Astrocyte of the cerebellum (primary cell): ENCODE measurements at regions not wholly inside any gene's neighbourhood (a gene's known extent, or its start where the extent isn't known, plus 50 kb on each side); places are given as distances from the start of the nearest gene placed in this dataset.
A peak's percentile ranks its signal among the peaks of the same experiment; 100 is the strongest.
"Not testable (repeated sequence)": the region's sequence is repeated elsewhere in the genome, so short reads cannot be mapped to it uniquely, and the experiment has no call there.

Experiments used
- DNase-seq: peaks from one replicate; pipeline ENCODE4 v3.0.0-alpha.2; 2011; ENCODE audit warnings: low read depth
- H3K4me3 ChIP-seq: 2 replicates; pipeline ENCODE4 v1.5.1; 2011; ENCODE audit warnings: mild to moderate bottlenecking, low read depth, low read length, moderate library complexity
- in situ Hi-C: cut with HindIII; loops from 2 replicates; pipeline ENCODE4 v1.10.0; 2017; ENCODE audit warnings: low sequenced_read_pairs
- TF ChIP-seq, protein P1 (sequence below): IDR thresholded peaks from 2 replicates; pipeline ENCODE4 v1.5.1; 2012; ENCODE audit warnings: low read length, low read depth, moderate library complexity, mild to moderate bottlenecking; ENCODE audit errors: missing control alignments

DNA sequence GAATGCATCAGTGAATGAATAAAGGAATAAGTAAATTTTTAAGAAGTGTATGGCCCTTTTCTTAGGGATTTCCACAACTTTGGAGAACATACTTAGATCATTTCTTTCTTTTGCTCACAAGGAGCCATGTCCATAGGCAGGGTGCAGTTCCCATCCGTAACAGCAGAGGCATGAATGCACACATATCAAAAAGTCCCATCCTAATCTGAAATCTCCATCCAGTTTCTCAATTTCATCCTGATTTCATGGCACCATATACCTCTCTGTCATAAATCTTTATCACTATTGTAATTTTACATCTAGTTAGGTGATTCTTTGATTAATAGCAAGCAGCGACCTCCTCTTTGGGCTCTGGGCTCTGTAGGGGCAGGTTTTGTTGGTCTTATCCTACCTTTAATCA, 359.2 kb downstream of the RRAGC start:
- DNase-seq, result no peak
- TF ChIP-seq, protein P1, sequence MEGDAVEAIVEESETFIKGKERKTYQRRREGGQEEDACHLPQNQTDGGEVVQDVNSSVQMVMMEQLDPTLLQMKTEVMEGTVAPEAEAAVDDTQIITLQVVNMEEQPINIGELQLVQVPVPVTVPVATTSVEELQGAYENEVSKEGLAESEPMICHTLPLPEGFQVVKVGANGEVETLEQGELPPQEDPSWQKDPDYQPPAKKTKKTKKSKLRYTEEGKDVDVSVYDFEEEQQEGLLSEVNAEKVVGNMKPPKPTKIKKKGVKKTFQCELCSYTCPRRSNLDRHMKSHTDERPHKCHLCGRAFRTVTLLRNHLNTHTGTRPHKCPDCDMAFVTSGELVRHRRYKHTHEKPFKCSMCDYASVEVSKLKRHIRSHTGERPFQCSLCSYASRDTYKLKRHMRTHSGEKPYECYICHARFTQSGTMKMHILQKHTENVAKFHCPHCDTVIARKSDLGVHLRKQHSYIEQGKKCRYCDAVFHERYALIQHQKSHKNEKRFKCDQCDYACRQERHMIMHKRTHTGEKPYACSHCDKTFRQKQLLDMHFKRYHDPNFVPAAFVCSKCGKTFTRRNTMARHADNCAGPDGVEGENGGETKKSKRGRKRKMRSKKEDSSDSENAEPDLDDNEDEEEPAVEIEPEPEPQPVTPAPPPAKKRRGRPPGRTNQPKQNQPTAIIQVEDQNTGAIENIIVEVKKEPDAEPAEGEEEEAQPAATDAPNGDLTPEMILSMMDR, result peak; percentile 65
- in situ Hi-C loops, result no loop called here
- H3K4me3 ChIP-seq, result no peak overlapping the region

DNA sequence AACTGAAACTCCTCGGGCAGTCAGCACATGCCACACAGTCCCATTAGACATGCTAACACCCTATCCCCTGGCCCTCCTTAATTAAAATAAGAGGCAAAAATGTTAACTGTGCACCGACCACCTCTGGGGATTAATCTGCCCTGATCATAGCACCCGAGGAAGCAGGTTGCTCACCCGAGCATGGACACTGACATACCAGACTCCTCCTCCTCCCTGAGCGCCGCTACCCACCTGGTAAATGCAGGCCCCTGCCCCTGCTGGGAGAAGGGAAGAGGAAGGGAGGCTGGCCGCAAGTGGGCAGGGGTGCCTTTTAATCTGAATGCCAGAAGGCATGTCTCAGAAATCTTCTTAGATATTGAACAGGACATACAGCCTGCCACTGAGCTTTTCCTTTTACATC, 360.9 kb downstream of the RRAGC start:
- DNase-seq, result no peak
- in situ Hi-C loops, result no loop called here
- H3K4me3 ChIP-seq, result no peak overlapping the region
- TF ChIP-seq, protein P1, result no peak

DNA sequence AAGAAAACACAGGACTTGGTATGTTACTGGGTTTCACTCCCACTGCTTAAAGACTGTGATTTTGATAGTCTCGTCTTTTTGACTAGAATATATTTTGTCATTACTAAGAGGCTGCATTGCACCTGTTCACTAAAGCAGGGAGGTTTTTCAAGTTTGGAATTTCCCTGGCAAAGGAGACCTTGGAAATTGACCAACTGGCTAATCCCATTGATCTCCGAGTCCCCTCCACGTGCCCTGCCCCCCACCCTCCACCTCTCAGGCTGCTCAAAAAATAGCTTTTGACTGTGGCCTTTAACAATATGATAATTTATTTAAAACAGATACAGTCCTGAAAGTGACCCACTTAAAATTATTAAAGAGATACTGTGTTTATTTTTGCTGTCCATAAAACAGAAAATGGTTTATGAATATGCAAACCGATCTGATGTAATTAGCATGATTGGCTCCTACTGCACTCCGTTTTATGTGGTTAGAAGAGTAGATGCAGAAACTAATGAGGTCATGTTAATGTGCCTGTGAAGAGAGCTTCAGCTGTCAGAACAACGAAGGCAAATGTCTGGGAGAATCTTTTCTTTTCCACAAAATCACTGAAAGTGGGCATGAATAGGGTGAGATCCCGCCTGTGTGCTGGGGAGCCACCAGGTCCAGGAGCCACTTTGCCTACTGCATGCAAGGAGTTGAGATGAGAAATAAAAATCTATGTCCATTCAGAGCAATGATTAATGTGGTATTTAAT, 361.5 kb downstream of the RRAGC start:
- no peak for DNase-seq
- in situ Hi-C loops, result no loop called here
- no peak overlapping the region for H3K4me3 ChIP-seq
- TF ChIP-seq, protein P1, result no peak

DNA sequence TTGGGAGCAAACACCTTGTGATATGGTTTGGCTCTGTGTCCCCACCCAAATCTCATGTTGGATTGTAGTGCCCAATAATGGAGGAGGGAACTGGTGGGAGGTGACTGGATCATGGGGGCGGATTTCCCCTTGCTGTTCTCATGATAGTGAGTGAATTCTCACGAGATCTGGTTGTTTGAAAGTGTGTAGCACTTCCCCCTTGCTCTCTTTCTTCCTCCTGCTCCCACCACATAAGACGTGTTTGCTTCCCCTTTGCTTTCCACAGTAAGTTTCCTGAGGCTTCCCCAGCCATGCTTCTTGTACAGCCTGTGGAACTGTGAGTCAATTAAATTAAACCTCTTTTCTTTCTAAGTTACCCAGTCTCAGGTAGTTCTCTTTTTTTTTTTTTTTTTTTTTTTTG, 366.3 kb downstream of the RRAGC start:
- DNase-seq, H3K4me3 ChIP-seq: not testable (repeated sequence)
- in situ Hi-C loops, result loop anchor here (5.0 kb wide), 1 partner anchor 101 kb away; no protein-coding TSS in a partner anchor

DNA sequence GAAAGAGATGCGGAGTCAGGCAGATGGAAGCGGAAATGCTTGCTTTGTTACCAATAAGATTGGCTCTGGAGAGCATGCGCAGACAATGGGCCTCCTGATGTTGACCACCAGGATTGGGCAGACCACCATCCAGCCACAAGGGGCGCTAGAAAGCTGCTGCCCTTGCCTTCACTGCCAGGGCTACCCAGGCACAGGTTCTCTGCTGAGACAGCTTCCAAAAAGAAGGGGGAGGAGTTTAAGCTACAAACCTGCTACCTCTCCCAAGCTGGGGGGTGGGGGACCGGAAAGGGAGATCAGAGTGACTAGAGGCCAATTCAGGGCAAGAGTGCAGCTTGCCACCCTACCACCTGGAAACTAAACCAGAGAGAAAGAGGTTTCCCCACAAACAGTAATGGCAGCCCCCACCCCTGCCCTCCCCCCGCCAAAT, 369.7 kb downstream of the RRAGC start:
- no peak overlapping the region for H3K4me3 ChIP-seq
- in situ Hi-C loops, result loop anchor here (5.0 kb wide), 1 partner anchor 98 kb away; no protein-coding TSS in a partner anchor
- no peak for DNase-seq
- TF ChIP-seq, protein P1, result peak; percentile 49

DNA sequence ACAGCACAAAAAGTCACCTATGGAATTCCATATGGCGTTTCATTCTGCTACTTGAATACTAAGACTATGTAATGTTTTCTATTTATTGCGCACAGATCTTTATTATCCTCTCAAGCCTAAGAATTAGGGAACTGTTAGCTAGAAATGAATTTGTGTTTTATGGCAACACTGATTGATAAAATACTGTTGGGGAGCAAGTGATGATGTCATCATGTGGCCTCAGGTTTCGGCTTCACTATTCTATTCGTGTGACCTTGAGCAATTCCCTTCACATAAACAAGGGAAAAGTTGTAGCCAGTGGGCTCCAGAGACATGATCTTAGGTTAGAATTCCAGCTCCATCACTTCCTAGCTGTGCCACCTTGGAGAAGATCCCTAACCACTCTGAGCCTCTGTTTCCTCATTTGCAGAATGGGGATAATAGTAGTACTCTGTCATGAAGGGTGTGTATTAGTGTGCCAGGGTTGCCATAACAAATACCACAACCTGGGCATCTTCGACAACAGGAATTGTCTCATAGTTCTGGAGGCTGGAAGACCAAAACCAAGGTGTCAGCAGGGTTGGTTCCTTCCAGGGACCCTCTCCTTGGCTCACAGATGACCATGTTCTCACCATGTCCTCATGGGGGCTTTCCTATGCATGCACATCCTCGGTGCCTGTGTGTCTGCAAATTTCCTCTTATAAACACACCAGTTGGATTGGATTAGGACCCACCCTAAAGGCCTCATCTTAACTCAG, 371.2 kb downstream of the RRAGC start:
- no peak overlapping the region for H3K4me3 ChIP-seq
- TF ChIP-seq, protein P1, result no peak
- in situ Hi-C loops, result no loop called here
- no peak for DNase-seq

DNA sequence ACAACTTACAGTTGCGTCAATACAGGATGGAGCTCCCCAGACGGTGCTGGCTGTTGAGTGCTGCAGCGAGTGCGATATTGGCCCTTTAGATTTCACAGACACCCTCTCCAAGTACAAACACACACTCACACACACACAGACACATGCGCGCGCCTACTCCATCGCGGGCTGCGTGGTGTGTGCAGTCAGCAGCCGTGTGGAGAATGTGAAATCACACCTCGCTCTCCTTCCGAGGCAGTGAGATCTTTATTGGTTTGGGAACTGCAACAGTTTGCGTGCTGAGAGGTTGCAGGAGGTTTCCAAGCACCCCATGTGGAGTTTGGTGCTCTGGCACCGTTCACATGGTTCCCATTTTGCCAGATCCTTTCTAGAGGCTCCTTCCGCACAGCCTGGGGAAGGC, 372.2 kb downstream of the RRAGC start:
- no peak for DNase-seq
- H3K4me3 ChIP-seq, result no peak overlapping the region
- in situ Hi-C loops, result no loop called here
- TF ChIP-seq, protein P1, result no peak
